SW480 (cell line): ENCODE measurements at regions not wholly inside any gene's neighbourhood (a gene's known extent, or its start where the extent isn't known, plus 50 kb on each side); places are given as distances from the start of the nearest gene placed in this dataset.
A peak's percentile ranks its signal among the peaks of the same experiment; 100 is the strongest.

Experiments
- DNase-seq: peaks from one replicate; pipeline ENCODE4 v3.0.0-alpha.2; 2016; ENCODE audit warnings: low spot score

GRCh38 chr17:14762736-14763479 is 462.0 kb downstream of the HS3ST3B1 start:
- no peak for DNase-seq

DNA sequence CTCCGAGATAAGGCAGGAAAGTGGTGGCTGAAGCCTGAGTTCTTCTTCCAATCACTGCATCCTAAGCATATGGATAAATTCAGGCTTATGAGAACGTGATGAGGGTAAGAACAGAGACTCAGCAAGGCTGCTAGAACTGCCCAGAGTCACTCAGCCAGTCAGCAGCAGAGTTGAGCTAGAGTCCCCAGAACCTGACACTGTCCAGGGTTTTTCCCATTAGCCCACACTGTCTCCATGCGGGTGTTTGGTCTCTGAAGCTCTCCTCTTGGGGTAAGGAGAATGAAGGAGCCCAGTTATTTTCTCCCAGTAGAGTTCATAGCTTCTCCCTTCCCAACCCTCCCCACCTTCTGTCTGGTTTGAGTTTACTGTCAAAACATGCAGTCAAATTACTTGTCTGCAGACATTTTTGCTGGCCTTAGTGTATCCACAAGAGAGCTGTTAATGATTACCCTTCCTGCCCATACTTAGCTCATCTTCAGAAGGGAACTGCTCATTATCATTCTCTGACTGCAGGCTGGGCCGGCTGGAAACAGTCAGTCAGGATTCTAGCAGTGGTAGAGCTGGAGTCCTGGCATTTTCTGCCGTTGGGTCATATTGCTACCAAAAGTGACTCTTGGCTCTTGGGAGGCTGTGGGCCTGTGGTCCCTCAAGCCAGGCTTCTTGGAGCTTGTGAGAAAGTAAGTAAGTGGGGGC is 460.0 kb downstream of the HS3ST3B1 start:
- DNase-seq, result no peak

GRCh38 chr17:14760212-14760611 is 459.3 kb downstream of the HS3ST3B1 start:
- no peak for DNase-seq

DNA sequence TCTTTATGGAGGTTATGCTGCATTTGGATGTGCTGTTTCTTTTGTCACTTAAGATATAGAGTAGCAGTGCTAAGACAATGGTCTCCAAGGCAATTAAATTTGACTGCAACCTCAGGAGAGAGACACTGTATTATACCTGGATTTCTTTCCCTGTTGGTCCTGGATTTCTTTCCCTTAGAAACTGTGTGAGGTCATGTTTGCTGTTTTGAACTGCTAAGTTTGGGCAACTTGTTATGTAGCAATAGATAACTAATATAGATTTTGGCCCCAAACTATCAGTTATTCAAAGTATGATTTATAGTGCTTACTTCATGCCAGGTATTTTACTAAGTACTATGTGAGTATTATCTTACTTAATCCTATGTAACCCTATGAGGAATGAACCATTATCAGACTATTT is 458.4 kb downstream of the HS3ST3B1 start:
- no peak for DNase-seq

- peak; percentile 80 for DNase-seq
Observed at GRCh38 chr17:14756479-14756878, 455.6 kb downstream of the HS3ST3B1 start.

DNA sequence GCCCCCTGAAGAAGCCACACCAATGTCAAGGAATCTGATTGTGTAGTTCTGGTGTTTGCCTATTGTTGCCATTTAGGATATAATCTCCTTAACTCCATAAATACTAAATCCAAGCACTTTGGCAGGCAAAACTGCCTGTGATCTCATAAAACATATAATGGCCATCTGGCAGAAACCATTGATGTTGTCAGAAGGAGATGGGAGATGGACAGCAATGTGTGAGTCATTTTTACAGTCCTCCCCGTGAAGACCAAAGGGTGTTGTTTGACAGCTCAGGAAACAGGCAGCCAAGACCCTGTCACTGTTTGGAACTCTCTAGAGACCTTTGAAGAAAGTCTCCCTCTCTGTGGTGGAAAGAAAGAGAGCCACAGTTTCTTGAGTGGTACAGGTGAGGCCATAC is 454.1 kb downstream of the HS3ST3B1 start:
- peak; percentile 34 for DNase-seq

- DNase-seq, result no peak
Observed at GRCh38 chr17:14753383-14753782, 452.5 kb downstream of the HS3ST3B1 start.

DNA sequence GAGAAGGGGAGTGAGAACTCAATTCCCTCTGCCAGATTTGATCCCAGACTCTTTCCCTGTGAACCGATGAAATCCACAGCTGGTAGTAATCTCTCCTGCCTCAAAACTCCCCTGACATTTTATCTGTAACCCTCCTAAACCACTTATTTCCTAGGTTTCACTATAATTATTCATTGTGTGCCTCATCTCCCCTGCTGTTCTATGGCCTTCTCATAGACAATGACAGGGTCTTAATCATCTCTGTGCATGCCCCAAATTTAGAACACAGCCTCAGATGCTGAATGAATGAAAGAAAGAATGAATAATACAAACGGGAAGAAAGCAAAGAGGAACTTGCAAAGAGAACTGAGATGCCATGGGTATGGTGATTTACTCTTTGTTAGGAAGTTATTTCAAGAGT is 451.1 kb downstream of the HS3ST3B1 start:
- no peak for DNase-seq

DNA sequence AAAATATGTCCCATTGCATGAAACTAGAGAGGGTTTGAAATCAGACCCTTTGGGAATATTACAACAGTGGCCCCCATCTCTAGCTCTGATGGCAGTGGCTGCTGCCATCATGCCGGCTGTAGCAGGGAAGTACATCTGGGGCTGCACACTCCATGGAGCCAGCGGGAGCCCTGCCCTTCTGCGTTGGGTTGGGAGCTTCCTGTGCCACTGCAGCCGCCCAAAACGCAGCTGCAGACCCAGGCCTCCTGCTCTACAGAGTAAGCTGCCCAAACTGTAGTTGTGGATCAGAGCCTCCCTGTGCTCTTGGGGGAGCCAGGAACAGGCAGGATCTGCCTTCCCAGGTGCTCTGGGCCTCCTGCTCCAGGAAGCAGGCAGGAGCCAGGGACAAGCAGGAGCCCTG is 450.0 kb downstream of the HS3ST3B1 start:
- no peak for DNase-seq

- DNase-seq, result no peak
Observed at GRCh38 chr17:14749269-14749668, 448.4 kb downstream of the HS3ST3B1 start.

DNA sequence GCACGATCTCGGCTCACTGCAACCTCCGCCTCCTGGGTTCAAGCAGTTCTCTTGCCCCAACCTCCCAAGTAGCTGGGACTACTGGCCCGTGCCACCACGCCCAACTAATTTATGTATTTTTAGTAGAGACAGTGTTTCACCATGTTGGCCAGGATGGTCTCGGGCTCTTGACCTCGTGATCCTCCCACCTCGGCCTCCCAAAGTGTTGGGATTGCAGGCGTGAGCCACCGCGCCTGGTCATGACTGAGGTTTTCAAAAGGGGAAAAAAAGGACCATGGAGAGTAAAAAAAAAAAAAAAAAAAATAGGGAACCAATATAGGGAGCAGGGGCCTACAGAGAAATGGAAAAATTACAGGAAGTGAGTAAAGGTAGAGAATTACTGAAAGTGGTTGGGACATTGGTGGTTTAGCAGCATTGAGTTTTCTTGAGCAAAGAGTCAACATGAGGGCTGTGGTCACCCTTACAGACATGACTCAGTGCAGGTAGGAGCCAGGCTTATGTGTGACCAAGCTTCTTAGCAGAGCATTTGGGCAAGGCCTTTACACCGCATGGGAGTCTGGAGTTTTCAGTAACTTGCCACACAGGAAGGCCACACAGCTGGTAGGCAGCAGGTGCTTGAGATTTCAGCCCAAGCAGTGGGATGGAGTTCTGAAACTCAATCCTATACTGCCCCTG is 447.3 kb downstream of the HS3ST3B1 start:
- DNase-seq, result no peak

DNA sequence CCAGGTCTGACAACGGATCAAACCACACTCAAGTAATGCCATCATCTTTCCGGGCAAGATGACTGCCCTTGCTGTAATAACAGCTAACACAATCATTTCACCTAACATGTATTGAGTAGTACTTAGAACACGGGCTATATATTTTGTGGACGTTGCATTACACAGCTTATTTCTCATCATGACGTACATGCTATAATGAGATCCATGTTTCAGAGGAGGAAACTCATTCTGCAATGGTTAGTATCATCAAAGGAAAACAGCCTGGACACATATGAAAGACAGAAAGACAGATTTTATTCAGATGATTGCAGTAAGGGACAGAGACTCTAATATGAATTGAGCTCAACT is 446.7 kb downstream of the HS3ST3B1 start:
- no peak for DNase-seq

- no peak for DNase-seq
Observed at GRCh38 chr17:14746822-14747602, 446.1 kb downstream of the HS3ST3B1 start.

DNA sequence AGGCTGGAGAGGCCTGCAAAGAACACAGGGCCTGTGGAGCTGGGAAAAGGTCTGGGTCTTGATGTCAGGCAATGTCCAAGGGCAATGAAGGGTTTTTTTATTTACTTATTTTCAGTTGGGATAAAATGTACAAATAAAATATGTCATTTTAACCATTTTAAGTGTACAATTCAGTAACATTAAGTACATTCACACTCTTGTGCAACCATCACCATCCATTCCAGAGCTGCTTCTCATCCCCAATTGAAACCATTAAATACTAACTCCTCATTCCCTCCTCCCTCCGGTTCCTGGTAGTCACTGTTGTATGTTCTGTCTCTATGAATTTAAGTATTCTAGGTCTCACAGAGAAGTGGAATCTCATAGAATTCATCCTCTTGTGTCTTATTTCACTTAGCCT is 444.7 kb downstream of the HS3ST3B1 start:
- DNase-seq, result no peak

GRCh38 chr17:14744761-14745473 is 444.0 kb downstream of the HS3ST3B1 start:
- no peak for DNase-seq

DNA sequence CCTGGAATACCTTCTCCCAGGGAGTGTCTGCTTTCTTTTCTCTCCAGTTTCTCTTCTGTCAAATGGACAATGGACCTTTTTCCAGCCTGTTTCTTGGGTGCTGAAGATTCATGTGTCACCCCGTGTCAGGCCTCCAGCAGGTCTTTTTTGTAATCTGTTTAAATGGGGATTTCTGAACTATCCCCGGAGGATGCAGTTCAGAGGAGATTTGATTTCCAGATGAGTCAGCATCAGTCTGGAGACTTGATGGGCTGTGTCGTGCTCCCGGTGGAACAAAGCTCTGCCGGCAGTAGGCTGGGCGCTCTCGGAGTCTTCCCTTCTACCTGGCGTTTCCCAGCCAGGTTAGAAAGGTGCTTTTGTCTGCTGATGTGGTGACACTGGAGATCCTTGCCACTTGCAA is 440.6 kb downstream of the HS3ST3B1 start:
- no peak for DNase-seq

- no peak for DNase-seq
Observed at GRCh38 chr17:14739656-14740431, 439.0 kb downstream of the HS3ST3B1 start.

GRCh38 chr17:14738652-14738988 is 437.7 kb downstream of the HS3ST3B1 start:
- no peak for DNase-seq

DNA sequence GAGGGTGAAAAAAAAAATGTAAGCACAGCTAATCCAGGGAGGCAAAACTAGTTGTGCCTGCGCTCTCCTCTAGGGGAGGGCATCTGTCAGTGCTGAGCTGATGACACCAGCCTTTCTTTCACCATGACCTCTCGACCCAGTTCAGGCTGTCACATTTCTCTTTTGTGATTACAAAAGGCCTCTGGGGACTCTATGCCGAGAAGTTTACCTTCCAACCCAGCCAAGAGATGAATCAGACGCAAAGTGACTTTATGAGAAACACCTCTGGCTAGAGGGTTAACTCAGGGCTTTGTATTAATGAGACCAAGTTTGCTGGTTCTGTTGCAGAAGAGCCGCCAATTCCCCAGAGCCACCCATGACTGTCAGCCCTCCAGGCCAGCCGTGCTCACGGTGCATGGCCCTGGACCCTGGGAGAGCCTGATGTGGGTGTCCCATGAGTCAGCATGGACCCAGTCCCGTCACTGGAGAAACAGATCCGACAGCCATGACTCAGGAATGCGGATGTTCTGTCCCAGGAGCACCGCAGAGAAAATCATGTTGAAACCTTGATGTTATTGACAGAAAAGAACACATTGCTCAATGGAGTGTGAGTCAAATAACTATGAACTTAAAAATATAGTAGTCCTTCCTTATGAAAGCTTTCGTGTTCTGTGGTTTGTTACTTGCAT is 437.2 kb downstream of the HS3ST3B1 start:
- DNase-seq, result peak; percentile 20

DNA sequence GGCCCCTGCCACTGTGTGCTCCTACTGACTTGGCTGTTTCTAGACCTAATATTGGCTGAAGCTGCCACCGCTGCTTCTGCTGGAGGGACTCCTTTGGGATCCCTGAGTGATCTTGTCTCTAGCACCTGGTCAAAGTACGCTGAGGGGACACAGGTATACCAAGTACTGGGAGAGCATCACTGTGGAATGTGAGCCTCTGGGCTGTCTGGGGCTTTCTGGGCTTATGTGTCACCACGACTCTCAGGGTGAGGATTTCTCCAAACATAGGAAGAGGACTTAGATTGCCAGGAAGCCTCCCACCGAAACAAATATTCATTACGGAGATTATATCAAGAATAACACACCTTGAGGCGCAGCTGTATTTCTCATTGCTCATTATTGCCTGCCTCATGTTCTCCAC is 435.8 kb downstream of the HS3ST3B1 start:
- no peak for DNase-seq

DNA sequence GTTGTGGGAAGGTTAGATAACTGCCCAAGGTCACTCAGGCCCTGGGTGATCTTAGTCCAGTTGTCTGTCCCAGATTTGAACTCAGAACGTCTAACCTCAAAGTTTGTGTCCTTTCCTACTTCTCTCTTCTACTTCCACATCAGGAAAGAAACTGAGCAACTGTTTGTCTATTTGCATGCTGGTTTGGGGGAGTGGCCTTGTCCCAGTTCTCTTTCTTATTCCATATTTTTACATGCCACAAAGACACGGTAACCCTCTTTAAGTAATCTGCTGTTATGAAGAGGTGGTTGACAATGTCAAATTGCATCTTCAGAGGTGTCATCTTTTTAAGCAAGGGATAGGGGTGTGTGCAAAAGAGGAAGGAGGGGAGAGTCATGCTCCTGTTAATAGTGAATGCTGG is 432.5 kb downstream of the HS3ST3B1 start:
- DNase-seq, result no peak
